IPS DF 19.7 (cell line): ENCODE measurements at regions not wholly inside any gene's neighbourhood (a gene's known extent, or its start where the extent isn't known, plus 50 kb on each side); places are given as distances from the start of the nearest gene placed in this dataset.

Experiments
- DNase-seq: peaks from one replicate; pipeline ENCODE4 v3.0.0-alpha.2; 2013; ENCODE audit warnings: low read depth, low spot score

DNA sequence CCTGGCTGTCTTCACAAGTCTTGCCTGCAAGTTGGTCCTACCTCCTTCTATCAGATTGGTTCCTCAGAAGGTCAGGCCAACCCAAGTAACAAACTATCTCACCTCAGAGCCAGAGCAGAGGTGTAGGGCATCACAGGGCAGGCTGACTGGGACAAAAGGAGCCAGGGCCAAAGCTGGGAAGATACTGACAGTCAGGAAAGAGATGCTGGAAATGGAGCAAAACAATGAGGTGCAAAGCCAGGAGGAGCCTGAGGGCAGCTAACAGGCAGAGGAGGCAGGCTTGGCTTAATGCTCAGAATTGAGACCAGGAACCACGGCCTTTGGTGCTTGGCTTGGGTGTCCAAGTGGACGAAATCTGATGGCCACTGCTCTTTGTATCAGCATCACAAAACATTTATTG, 68.4 kb upstream of the PNMA1 start:
- no peak for DNase-seq

GRCh38 chr14:73780896-73781295, 66.7 kb upstream of the PNMA1 start:
- DNase-seq: no peak

DNA sequence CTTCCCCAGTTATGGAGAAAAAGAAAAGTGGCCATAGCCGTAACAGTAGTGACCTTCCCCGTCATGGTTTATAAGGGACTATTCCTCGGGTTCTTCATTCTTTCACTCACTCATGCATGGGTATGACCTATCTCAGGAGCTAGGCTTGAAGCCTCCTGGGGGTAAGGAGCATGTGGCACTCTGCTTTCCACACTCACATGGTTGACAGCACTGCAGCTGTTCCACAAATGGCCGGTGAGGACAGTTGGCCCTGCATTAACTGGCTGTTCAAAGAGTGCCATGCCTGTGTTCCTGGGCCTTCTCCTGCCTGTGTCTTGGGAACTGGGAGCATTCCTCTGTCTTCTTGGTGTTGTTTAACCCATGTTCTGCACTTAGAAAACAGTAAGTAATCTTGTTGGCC, 66.2 kb upstream of the PNMA1 start:
- no peak for DNase-seq

GRCh38 chr14:73778736-73779135, 64.6 kb upstream of the PNMA1 start:
- no peak for DNase-seq

DNA sequence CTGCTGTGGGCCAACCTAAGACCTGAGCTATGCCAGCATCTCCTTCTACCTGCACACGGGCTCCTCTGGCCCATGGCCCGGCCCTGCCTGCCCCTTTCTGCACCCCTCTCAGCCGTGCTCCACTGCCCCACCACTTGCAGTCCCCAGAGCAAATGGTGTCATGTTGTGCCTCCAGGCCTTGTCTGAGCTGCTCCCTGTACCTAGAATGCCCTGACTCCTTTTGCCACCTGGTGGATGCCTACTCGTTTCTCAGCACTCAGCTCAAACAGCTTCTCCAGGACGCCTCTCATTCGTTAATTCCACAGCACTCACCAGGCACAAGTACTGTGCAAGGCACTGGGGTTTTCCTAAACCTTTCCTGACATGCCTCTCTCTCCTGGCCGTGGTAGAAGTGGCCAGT, 63.2 kb upstream of the PNMA1 start:
- no peak for DNase-seq

GRCh38 chr14:73776194-73776537, 62.0 kb upstream of the PNMA1 start:
- no peak for DNase-seq

GRCh38 chr14:73775339-73776193, 61.4 kb upstream of the PNMA1 start:
- DNase-seq: no peak

- DNase-seq: no peak
Measured at GRCh38 chr14:73774671-73775070, 60.5 kb upstream of the PNMA1 start.

GRCh38 chr14:73774241-73774570, 60.0 kb upstream of the PNMA1 start:
- DNase-seq: no peak

- no peak for DNase-seq
Measured at GRCh38 chr14:73773441-73774240, 59.5 kb upstream of the PNMA1 start.

GRCh38 chr14:73771848-73772638, 57.9 kb upstream of the PNMA1 start:
- peak; percentile 47 for DNase-seq

DNA sequence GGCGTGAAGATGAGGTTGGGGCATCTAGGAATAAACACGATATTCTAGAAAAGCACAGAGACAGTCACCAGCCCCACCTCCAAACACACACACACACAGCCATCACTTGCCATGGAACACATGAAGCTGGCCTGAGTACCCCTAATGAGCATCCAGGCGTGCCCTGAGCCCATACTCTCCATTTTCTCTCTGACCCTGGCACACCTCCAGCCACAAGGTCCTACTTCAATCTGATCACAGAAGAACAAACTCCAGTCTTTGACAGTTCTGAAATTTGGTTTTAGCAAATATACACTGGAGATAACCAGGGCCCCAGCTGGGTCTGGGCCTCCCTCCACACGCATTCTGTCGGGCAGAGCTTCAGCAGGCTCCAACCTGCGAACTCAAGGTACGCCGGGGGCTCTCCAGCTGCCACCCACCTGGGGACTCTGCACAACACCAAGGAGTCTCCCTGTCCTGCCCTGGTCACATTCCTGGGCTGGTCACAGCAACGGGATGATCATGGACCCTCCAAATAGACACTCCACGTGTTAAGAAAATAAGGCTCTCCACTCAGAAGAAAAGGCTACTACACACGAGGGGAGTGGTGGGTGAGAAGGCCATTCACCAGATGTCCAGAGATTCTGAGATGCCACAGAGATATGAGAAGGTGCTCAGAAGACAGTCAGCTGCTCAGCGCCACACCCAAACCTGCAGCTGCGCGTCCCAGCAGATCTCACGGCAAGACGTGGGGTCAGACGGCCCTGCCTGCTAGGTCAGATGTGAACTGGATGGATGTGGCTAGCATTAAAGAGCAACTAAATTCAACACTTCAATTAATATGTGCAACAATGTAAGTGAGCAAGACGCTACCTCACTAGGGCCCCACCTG, 57.0 kb upstream of the PNMA1 start:
- no peak for DNase-seq

- DNase-seq: no peak
Measured at GRCh38 chr14:73768107-73768506, 53.9 kb upstream of the PNMA1 start.

DNA sequence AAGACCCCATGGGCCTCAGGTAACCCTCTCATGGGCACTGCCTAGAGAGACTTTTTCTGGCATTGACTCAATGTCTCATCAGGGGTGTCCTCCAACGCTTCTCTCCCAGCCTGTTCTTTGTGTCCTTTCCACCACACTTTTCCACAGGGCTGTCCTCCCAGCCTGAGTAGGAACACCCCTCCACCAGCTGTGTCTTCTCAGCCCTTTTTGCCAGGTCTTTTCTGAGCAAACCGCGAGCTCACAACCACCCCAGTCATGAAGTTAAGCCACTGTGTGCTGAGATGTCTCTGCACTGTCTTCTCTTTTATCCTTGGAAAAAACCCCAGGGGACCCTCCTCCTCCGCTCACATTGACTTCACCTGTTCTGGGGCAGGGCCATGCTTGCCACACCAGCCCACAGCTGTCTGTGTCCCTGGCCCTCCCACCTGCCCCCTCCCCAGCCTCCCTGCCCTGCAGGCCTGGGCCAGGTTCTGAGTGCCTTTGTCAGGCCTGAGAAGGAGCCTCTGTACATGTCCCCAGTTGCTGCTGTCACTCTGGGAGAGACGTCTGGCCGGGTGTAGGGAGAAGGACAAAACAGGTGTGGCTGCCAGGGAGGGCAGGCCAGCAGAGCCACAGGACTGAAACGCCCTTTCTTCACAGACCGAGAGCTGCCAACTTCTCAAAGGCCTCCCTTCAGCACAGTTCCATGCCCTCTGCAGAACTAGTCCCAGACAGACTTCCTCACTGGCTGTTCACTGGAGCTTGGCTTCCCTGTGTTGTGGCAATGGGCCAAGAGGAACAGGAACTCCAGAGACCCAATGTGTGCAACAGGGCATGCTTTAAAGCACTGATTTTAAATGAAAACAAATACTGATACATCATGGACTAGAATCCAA, 50.5 kb upstream of the PNMA1 start:
- no peak for DNase-seq
